ENCODE measurements at regions not wholly inside any gene's neighbourhood (a gene's known extent, or its start where the extent isn't known, plus 50 kb on each side); places are given as distances from the start of the nearest gene placed in this dataset.
"Not testable (repeated sequence)": the region's sequence is repeated elsewhere in the genome, so short reads cannot be mapped to it uniquely, and the experiment has no call there.

DNA sequence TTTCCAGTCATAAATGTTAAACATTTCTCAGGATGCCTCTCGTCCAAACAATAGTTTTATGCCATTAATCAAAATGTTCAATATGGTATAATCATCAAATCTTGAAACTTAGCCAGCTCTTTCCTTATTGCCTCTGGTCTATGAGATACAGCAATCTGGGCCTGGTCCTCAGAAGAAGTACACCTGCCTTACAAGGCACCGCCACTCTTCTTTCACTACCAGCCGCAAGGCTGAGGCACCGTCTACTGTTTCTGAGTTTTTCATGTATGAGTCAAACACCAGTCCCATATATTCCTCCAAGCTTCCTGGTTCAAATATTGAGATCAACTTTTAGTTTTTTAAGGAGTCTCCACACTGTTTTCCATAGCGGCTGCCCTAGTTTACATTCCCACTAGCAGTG, 600.6 kb upstream of the FAT3 start:
- DNase-seq, result no peak

DNA sequence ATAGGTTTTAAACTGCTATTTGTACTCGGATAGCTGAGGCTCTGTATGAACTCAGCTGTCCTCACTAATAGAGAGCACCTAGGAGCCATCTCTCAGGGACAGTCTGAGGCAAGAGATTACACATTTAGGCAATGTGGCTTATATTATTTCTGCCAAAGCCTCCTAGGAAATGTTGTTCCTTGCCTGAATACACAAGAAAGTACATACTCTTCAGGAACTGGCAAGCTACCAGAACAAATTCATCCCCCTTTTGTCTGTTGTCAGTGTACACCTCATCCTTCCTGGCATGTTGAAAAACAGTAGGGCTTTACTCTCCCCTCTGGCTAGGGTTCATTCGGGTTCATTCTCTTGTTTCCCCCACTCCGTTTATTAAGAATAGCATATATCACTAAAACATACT, 615.9 kb upstream of the FAT3 start:
- peak; percentile 4 for DNase-seq

- DNase-seq, result no peak
Measured at GRCh38 chr11:91596111-91596510, 628.5 kb upstream of the FAT3 start.

- DNase-seq, result no peak
Measured at GRCh38 chr11:91591021-91591420, 633.6 kb upstream of the FAT3 start.

GRCh38 chr11:91587131-91587530, 637.5 kb upstream of the FAT3 start:
- no peak for DNase-seq

DNA sequence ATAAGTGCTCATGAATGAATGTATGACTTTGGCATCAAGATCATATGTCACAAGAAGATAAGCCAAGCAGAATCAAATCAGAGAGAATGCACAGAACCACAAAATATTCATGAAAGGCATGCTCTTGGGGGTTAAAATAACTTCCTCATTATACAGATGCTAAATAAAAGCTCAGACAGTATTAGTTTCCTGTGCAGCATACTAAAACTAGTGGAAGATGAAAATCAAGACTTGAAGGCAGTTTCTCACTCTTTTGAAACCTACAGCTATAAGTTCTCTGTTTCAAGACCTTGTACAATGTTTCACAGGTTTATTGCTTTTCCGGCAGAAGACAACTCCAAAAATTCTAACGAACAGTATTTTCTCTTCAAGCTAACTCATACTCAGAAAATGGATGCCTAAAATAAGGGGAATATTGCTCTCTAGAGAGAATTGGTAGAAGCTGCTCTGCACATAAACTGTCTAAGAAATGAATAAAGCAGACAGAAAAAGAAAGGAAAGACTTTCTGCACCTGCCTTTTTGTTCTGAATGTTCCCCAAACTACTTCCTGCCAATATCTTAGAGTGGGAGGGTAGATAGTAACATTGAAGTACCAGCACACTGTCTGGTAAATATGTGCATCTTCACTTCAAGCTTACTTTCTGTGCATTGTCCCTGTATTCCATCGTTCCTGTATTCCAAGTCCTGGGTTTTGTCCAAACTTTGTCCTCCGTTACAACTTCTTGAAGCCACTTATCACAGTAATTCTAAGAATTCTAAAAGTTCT, 639.4 kb upstream of the FAT3 start:
- DNase-seq, result no peak

DNA sequence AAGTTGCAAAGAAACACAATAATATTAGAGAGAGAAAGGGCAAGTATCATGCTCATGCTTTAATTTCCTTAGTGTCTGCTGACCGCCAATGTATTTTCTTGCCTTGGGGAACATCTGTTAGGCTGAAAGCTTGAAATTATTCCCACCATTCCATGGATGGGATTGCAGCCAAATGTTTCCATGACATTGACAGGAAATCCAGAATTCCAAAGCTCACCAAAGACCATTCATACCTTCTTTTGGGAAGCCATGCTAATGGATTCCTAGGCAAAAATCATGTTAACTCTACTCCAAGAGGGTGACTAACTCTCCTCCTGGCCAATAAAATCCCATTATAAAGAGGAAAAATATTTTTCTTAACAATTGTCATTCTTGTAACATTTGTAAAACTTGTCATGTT, 661.4 kb upstream of the FAT3 start:
- DNase-seq, result peak; percentile 27

DNA sequence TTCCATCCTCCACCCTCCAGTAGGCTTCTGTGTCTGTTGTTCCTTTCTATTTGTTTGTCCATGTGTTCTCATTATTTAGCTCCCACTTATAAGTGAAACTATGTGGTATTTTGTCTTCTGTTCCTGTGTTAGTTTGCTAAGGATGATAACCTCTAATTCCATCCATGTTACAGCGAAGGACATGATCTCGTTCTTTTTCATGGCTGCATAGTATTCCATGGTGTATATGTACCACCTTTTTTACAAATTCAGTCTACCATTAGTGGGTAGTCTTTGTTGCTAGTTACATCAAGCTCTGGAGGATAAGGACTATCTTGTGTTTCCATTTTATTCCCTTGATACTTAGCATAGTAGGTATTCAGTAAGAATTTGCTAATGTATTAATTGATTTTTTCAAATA, 664.2 kb upstream of the FAT3 start:
- no peak for DNase-seq

GRCh38 chr11:91538065-91538464, 686.6 kb upstream of the FAT3 start:
- no peak for DNase-seq

- DNase-seq, result peak; percentile 48
Measured at GRCh38 chr11:91536366-91536765, 688.3 kb upstream of the FAT3 start.

GRCh38 chr11:91528965-91529364, 695.7 kb upstream of the FAT3 start:
- no peak for DNase-seq

- DNase-seq, result no peak
Measured at GRCh38 chr11:91527380-91528030, 697.1 kb upstream of the FAT3 start.

- DNase-seq, result no peak
Measured at GRCh38 chr11:91513734-91514133, 710.9 kb upstream of the FAT3 start.

DNA sequence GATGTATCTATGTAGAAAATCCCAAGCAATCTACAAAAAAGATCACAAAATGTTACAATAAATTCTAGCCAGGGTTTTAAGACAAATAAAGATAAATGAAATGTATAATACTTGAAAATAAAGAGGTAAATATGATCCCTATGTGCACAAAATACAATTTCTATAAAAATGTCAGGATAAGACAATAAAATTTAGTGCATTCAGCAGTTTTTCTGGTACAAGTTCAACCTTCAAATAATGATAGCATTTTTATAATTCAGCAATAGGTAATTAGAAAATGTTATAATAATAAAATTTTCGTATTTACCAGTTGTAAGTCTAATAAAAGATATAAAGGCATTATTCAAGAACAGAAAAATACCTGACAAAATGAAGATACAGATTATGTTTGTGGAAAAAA, 726.8 kb upstream of the FAT3 start:
- DNase-seq, result no peak

DNA sequence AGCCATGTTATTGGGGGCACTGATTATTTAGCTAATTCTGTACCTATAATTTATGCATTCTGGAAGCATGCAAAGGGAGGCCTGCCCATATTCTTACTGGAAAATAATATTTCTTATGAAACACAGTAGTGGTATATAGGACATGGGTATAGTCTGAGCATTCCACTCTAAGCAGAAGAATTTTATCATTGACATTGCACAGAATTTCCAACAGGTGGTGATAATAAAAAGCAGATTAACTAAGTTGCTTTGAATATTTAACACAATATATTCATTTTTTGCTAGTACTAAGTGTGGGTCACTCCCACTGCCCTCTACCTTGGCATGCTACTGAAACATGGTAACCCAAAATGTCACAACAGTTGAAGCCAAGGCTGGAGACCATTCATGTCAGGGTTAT, 728.8 kb upstream of the FAT3 start:
- DNase-seq, result no peak

DNA sequence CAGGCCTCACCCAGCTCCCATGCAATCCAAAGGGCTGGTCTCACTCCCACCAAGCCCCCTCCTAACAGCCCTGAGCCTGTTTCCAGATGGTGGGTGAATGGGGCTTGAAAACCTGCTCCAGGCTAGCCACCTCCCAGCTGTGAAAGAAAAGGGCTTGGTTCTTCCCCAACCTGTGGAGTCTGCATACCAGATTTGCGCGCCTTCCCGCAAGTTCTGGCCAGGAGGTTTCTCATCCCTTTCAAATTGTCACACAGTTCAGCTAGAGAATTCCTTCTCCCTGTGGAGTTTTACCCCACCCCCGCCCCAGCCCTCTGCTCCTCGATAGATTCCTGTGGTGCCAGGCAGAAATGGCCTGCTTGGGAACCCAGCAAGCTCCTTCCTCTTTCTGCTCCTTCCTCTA, 734.6 kb upstream of the FAT3 start:
- DNase-seq, result no peak

DNA sequence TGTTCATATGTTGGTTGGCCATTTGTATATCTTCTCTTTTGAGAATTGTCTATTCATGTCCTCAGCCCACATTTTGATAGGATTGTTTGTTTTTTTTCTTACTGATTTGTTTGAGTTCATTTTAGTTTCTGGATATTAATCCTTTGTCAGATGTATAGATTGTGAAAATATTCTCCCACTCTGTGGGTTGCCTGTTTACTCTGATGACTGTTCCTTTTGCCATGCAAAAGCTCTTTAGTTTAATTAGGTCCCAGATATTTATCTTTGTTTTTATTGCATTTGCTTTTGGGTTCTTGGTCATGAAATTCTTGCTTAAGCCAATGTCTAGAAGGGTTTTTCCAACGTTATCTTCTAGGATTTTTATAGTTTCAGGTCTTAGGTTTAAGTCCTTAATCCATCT, 740.7 kb upstream of the FAT3 start:
- DNase-seq, result not testable (repeated sequence)

DNA sequence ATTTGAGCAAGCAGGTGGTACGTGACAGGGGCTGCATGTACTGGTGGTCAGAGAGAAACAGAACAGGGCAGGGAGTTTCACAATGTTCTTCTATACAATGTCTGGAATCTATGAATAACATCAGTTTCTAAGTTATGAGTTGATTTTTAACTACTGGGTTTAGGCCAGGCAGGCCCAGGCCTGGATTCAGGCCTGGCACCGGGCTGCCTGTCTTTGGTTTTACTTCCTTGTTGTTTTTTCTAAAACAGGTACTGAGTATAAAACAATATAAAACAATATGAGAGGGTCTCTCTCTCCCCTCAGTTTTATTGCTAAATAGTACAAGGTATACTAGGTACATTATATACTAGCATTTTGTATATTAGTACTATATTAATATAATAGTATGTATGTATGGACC, 742.7 kb upstream of the FAT3 start:
- DNase-seq, result not testable (repeated sequence)

- DNase-seq, result peak; percentile 1
Measured at GRCh38 chr11:91470656-91471055, 754.0 kb upstream of the FAT3 start.

DNA sequence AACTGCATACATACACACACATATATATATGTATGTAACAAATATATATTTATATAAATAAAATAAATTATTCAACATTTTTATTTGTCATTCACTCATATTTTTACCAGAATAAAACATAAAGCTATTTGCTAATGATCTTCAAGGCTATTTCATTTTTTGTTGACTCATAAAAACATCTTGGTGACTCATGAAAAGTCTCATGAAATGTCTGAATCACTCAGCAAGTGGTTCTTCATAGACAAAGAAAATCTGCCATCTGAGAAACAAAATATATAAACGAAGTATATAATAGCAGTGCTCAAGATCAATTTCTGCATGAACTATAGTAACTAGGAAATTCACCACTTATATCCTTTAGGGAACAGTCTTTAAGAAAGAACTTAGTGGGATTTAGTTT, 764.8 kb upstream of the FAT3 start:
- DNase-seq, result no peak

DNA sequence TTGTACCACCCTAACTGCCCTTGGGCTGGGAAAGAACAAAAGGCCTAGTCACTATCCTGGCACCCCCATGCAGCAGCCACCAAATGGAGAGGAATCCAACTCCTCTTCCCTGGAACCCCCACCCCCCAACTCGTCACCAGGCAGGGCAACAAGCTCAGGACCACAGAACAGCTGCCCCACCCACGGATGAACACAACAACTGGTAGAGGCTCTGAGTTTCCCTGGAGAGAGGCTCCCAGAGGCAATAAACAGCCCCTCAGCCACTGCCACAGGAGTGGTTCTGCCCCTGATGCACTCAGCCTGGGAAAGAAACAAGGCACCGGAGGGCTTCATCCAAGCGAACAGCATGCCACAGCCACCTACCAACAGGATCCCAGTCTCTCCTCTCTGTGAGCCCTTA, 778.4 kb upstream of the FAT3 start:
- DNase-seq, result no peak

DNA sequence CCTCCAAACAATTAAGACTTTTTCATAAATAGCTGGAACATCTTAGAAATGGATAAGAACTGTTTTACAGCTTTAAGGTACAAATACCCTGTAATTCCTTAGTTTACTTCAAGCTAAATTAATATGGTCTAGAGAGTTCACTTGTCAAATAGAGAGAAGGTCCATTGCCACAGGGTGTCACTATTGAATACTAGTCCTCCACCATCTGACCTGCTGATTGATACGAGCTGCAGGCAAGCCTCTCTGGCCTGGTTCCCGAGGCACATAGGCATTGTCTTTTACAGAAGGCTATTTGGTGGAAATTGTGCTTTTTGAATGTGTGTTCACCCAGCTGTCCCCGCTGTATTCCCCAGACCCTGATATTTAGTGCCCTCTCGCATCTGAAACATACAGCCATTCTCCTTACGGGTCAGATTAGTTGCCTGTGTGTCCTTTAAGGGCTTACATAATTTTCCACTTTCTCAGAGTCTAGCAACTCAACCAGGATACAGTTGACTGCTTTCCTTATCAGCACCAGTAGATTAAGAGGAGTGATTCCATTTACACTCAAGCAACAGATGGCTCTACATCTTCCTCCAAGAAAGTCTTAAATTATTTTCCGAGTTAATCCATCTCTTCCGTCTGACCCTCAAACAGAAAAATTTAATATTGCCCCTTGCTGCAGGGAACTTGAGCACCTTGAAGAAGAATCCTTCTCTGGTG, 788.8 kb upstream of the FAT3 start:
- no peak for DNase-seq

DNA sequence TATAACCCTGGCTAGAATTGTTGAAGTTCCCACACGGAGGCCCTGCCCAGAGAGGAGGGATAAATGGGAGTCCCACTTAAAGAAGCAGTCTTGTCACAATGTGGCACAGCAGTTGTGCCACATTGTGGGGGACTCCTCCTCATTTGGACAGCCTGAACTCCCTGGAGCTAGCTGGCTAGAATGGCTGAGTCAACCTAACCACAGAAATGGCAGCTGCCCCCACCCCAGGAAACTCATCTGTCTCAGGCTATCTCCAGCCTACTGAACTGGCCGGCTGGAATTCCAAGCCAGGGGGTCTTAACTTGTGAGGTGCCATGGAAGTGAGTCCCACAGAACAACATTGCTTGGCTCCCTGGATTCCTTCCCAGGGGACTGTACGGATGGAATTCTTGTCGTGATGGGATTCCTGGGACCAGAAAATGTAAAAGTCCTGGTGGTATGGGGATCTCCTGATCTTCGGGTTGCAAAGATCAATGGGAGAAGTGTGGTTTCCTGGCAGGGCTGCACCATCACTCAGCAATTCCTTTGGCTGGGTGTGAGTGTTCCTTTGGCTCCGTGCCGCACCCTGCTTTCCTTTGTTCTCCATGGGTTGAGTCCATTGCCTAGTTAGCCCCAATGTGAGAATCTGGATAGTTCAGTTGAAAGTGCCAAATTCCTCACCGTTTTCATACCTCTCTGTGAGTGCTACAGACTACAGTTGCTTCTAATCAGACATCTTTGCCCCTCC, 791.2 kb upstream of the FAT3 start:
- no peak for DNase-seq

All from fibroblast of skin of abdomen (primary cell).